Right lobe of liver (tissue), 6 donors: ENCODE measurements at regions not wholly inside any gene's neighbourhood (a gene's known extent, or its start where the extent isn't known, plus 50 kb on each side); places are given as distances from the start of the nearest gene placed in this dataset.

Experiments used
- ATAC-seq, 4 donors: fragments of 200-7000 bp; cut with Tn5 transposase; one replicate each; pipeline ENCODE4 v1.9.1; 2020; ENCODE audit warnings: mild to moderate bottlenecking in 4 of 4, moderate library complexity in 4 of 4
- DNase-seq, 3 donors: peaks; one replicate each; pipeline ENCODE4 v3.0.0-alpha.2; 2020
- H3K27ac ChIP-seq, 3 donors: fragments of 200-600 bp; one replicate each; pipeline ENCODE4 v1.8.0; 2022
- H3K27me3 ChIP-seq, 2 donors: fragments of 200-600 bp; one replicate each; pipeline ENCODE4 v1.8.0; 2022
- H3K36me3 ChIP-seq, 4 donors: fragments of 200-600 bp; sonication (generic) in 1 of 4; one replicate each; pipeline versions ENCODE4 v1.5.1 to v1.8.0; 2017 to 2022; ENCODE audit warnings: control low read depth in 1 of 4
- H3K4me1 ChIP-seq, 4 donors: fragments of 200-600 bp; sonication (generic) in 1 of 4; one replicate each; pipeline versions ENCODE4 v1.5.1 to v1.8.0; 2017 to 2022; ENCODE audit warnings: control low read depth in 1 of 4
- H3K4me3 ChIP-seq, 3 donors: fragments of 200-600 bp; one replicate each; pipeline ENCODE4 v1.8.0; 2022
- H3K9me3 ChIP-seq, 4 donors: fragments of 200-600 bp; sonication (generic) in 1 of 4; one replicate each; pipeline versions ENCODE4 v1.5.1 to v1.8.0; 2017 to 2022; ENCODE audit warnings: control low read depth in 1 of 4
- CTCF ChIP-seq, 4 donors: fragments of 200-600 bp in 3 of 4; fragments of 450-650 bp in 1 of 4; IDR thresholded peaks; one replicate each; pipeline versions ENCODE4 v1.5.1 to v1.8.0; 2016 to 2022; ENCODE audit warnings: antibody characterized with exemption in 4 of 4, mild to moderate bottlenecking in 2 of 4
- POLR2A ChIP-seq: fragments of 450-650 bp; IDR thresholded peaks from one replicate; pipeline ENCODE4 v1.6.1; 2017; ENCODE audit warnings: antibody characterized with exemption, mild to moderate bottlenecking
- WGBS: methylation state at CpG from one replicate; pipeline ENCODE4 v1.1.6; 2018; ENCODE audit warnings: low coverage, low lambda C conversion rate; ENCODE audit not compliant: insufficient coverage; ENCODE audit errors: missing lambda C conversion rate; 5-methylcytosine and 5-hydroxymethylcytosine counted together
- intact Hi-C, 2 donors: fragments of 100-400 bp; cut with DNase I; formaldehyde crosslinking; loops; one replicate each; pipeline versions ENCODE4 v1.11.2 to v1.14.1; 2022
- donor health status: DM: no; HTN: yes; CAD: no.
- donor health status: DM: no; HTN: no; CAD: no.
- donor health status: DM: no; HTN: no; CAD: no.
- donor health status: DM: no; HTN: yes; CAD: no.
- donor health status: DM: no; HTN: yes; CAD: no.

- Histone ChIP-seq H3K4me1 (no peaks in the 10 kb centered on the region), H3K27me3 (no peaks in the 10 kb centered on the region), H3K36me3 (no peaks in the 10 kb centered on the region), H3K9me3 (no peaks in the 10 kb centered on the region), H3K27ac (no peak overlapping the region), H3K4me3 (no peak overlapping the region)
- intact Hi-C loops: no loop called here
- DNase-seq (no peak), ATAC-seq (no peak)
- WGBS: 48% methylated on average over 5 of the region's 5 CpGs
- no peak for TF ChIP-seq CTCF (IDR thresholded peaks at IDR 0.05)
- no peak for TF ChIP-seq POLR2A
Measured at GRCh38 chr16:6192984-6193383, 1095.4 kb upstream of the EEF2KMT start.

- intact Hi-C loops: no loop called here
- Histone ChIP-seq H3K27me3 (no peaks in the 10 kb centered on the region), H3K27ac (no peak overlapping the region), H3K9me3 (no peaks in the 10 kb centered on the region), H3K4me1 (no peaks in the 10 kb centered on the region), H3K36me3 (no peaks in the 10 kb centered on the region), H3K4me3 (no peak overlapping the region)
- TF ChIP-seq CTCF (IDR thresholded peaks at IDR 0.05) (no peak), POLR2A (no peak)
- ATAC-seq: no peak
- no peak for DNase-seq
- 40% methylated on average over 3 of the region's 3 CpGs for WGBS
Measured at GRCh38 chr16:6192532-6192931, 1094.9 kb upstream of the EEF2KMT start.

GRCh38 chr16:6190776-6191175 lies 1093.2 kb upstream of the EEF2KMT start:
- no peak overlapping the region for H3K4me3 ChIP-seq
- H3K4me1 ChIP-seq: no peaks in the 10 kb centered on the region
- H3K9me3 ChIP-seq: no peaks in the 10 kb centered on the region
- intact Hi-C loops: no loop called here
- TF ChIP-seq CTCF (IDR thresholded peaks at IDR 0.05) (no peak), POLR2A (no peak)
- no peaks in the 10 kb centered on the region for H3K36me3 ChIP-seq
- no peak for ATAC-seq
- WGBS: 45% methylated on average over 2 of the region's 7 CpGs
- no peak overlapping the region for H3K27ac ChIP-seq
- H3K27me3 ChIP-seq: no peaks in the 10 kb centered on the region
- DNase-seq: no peak

GRCh38 chr16:6189216-6189615 lies 1091.6 kb upstream of the EEF2KMT start:
- WGBS: 50% methylated on average over 5 of the region's 9 CpGs
- Histone ChIP-seq H3K4me3 (no peak overlapping the region), H3K9me3 (no peaks in the 10 kb centered on the region), H3K27ac (no peak overlapping the region), H3K4me1 (no peaks in the 10 kb centered on the region), H3K36me3 (no peaks in the 10 kb centered on the region), H3K27me3 (no peaks in the 10 kb centered on the region)
- ATAC-seq (no peak), DNase-seq (no peak)
- TF ChIP-seq CTCF (IDR thresholded peaks at IDR 0.05) (no peak), POLR2A (no peak)
- intact Hi-C loops: no loop called here

GRCh38 chr16:6177616-6178180 lies 1080.1 kb upstream of the EEF2KMT start:
- intact Hi-C loops: no loop called here
- ATAC-seq (no peak), DNase-seq (no peak)
- 73% methylated on average over 4 of the region's 5 CpGs for WGBS
- Histone ChIP-seq H3K27me3 (no peaks in the 10 kb centered on the region), H3K36me3 (no peaks in the 10 kb centered on the region), H3K4me3 (no peak overlapping the region), H3K9me3 (no peaks in the 10 kb centered on the region), H3K4me1 (no peaks in the 10 kb centered on the region), H3K27ac (no peak overlapping the region)
- TF ChIP-seq POLR2A (no peak), CTCF (IDR thresholded peaks at IDR 0.05) (no peak)
